Left forelimb (tissue), 1 donor: ENCODE measurements at regions not wholly inside any gene's neighbourhood (a gene's known extent, or its start where the extent isn't known, plus 50 kb on each side); places are given as distances from the start of the nearest gene placed in this dataset.
"Not testable (repeated sequence)": the region's sequence is repeated elsewhere in the genome, so short reads cannot be mapped to it uniquely, and the experiment has no call there.

Experiments used
- DNase-seq: peaks from one replicate; pipeline ENCODE4 v3.0.0-alpha.2; 2018; ENCODE audit warnings: low spot score

DNA sequence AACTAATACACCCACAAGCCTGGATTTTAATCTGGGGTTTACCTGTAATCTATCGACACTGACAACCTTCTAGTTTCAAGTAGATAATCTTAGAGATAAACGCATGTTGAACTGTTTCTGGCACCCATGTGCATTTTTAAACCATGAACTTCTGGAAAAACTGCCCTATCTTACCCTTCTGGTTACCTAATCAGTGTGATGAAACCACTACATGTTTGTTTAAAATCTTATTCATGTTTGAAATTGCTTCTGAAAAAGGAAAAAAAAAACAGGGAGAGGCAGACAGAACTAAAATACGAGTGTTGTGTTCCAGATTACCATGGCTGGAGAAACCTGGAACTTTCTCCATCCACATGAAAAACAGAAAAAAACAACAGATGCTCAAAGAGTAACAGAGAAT is 139.3 kb downstream of the MID1IP1 start:
- DNase-seq, result no peak

DNA sequence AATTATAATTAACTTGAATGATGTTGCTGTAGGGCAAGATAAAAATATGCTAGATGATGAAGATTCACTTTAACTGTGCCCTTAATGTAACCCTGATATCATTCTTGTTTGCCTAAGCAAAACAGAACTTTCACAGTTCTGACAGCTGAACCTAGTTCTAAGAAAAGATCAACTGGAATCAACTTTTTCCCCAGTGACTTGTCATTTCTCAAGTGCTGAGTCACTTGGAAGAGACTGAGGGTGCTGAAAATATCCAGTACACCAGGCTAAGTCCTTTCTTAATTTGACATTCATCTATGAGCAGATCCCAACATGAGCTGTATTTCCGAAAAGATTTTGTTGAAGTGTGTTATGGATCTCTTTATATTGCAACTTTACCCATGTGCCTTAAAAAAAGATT is 140.4 kb downstream of the MID1IP1 start:
- DNase-seq, result no peak

DNA sequence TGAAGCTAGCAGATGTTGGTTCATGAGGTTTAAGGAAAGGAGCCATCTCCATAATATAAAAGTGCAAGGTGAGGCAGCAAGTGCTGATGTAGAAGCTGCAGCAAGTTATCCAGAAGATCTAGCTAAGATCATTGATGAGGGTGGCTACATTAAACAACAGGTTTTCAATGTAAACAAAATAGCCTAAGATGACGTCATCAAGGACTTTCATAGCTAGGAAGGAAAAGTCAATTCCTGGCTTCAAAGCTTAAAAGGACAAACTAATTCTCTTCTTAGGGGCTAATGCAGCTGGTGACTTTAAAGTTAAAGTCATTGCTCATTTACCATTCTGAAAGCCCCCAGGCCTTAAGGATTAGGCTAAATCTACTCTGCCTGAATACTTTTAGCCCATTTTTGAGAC is 141.9 kb downstream of the MID1IP1 start:
- DNase-seq, result no peak

DNA sequence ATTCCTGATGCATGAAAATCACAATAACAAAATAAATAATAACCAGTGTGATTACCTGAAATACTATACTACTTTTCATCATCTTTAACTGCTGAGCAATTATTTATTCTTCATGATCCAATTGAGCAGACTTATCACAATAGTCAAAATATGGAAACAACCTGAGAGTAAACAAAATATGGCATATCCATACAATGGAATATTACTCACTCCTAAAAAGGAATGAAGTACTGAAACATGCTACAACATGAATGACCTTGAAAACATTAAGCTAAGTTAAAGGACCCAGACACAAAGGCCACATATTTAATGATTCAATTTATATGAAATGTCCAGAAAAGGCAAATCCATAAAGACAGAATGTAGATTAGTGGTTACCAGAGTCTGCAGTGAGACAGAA is 146.8 kb downstream of the MID1IP1 start:
- no peak for DNase-seq

DNA sequence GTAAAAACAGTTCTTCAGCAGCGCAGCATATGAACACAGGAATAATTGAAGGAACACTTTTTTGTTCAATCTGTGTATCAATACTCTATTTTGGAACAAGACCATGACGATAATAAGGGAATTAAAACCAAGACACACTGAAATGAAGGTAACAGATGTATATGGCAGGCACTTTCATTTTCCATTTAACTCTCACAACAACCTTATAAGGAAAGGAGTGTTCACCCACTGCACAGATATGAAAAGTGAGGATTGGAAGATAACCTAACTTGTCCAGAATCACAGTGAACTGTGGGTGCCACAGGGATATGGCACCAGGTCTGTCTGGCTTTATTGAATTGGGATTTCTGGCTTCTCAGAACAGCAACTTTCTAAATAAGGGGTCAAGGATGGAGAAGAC is 153.3 kb downstream of the MID1IP1 start:
- no peak for DNase-seq

DNA sequence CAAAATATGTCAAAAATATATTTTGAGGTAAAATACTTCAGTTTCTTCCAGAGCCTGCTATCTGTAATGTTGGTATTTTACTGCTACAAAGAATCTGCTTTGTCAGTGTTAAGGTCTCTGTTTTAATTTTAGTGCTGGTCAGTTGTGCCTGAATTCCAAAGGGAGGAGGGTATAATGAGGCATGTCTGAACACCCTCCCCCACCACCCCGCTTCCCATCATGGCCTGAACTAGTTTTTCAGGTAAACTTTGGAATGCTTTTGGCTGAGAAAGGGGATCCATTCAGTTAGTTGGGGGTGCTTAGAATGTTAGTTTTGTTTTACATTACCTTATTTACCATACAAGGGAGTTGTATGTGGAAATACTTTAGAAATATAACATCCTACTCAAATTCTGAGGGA is 158.5 kb downstream of the MID1IP1 start:
- no peak for DNase-seq

DNA sequence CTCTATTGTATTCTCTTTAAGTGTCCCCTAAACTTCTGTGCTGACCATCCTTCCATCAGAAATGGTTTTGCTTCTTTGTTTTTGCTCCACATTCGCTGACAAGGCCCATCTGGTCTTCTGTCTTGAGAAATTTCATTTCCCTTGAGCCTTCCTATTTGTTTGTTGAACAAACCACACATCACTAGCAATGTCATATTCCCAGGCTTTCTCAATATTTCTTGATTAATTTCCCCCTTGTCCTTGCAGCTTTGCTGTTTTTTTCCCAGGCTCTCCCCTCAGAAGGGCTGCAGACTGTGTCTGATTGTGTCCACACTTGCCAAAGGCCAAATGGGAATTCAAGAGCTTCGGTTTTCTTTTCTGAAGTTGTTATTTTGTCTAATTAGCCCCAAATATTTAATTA is 158.9 kb downstream of the MID1IP1 start:
- DNase-seq, result no peak

DNA sequence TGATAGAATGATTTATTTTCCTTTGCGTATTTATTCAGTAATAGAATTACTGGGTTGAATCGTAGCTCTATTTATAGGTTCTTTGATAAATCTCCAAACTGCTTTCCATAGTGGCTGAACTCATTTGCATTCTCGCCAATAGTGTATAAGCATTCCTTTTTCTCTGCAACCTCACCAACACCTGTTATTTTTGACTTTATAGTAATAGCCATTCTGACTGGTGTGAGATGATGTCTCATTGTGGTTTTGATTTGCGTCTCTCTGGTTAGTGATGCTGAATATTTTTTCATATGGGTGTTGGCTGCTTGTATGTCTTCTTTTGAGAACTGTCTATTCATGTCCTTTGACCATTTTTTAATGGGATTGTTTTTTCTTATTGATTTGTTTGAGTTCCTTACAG is 160.7 kb downstream of the MID1IP1 start:
- no peak for DNase-seq

DNA sequence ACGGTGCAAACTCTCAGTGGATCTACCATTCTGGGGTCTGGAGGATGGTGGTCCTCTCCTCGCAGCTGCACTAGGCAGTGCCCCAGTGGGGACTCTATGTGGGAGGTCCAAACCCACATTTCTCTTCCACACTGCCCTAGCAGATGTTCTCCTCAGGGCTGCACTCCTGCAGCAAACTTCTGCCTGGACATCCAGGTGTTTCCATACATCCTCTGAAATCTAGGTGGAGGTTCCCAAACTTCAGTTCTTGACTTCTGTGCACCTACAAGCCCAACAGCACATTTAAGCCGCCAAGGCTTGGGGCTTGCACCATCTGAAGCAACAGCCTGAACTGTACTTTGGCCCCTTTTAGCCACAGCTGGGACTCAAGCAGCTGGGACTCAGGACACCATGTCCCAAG is 162.0 kb downstream of the MID1IP1 start:
- not testable (repeated sequence) for DNase-seq

DNA sequence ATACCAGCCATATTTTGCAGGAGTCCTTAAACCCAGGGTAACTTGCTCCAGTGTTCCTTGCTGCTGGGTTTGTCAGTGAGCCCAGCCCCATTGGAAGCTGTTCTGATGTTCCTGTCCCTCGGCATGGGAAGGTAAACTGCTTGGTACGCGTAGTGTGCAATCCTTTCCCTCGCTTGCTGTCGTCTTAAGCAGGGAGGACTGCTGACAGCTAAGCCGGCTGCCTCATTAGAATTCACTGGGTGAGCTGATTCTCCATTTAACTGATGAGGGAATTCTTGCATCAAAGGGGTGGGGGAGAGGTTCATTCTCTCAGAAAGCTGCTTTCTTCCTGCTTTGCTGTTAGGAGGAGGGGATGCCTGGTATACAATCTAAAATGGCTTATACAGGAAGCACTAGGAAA is 164.6 kb downstream of the MID1IP1 start:
- DNase-seq, result no peak

DNA sequence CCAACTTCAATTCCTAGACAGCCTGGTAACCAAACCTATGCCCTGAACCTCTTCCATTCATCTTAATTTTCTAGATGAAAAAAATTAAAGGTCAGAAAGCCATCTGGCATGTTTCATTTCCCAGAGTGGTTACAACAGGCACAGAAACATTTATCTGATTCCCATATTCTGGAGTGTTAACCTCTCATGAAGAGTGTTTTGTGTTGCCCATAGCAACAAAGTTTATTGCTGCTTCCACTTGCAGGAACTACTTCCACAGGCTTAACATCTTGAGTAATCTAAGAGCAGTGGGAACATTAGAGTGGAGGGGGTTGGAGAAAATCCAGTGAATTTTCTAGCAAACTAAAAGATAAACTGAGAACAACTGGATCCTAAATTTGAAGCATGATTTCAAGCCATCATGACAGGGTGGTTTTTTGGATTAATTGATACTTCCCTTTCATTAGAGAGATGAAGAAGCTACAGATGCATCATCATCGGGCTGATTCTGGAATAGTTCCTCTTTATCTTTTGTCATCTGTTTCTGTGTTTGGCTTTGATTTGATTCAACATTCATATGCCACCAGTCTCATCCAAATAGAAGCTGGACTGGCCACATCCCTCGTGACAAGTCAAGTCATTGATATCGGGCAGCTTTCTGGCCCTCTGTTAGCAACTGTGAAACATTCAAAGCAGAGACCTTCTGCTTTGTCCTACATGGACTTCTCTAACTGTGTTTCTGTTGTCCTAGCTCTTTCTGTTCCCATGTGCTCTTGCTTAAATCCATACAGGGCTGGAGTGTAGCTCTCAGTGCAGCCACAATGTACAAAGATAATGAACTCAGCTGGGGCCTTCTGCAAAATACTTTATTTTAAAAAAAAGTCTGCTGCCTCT is 167.3 kb downstream of the MID1IP1 start:
- no peak for DNase-seq

DNA sequence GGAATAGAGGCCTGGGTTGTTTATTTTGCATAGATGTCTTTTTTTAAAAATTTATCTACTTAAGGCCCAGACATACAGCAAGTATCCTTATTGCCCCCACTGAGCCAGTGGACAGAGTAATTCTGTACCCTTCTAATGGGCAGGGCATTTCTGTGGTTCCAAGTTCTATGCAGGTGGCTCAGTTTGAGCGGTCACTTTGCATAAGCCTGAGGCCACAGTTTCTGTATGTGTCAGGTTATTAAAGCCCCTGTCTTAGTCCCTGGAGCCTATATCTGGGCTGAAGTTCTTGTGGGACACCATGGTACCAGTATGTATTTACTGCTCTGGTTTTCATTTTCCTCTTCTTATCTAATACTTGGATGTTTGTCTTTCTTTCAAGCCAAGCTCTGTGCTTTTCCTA is 168.8 kb downstream of the MID1IP1 start:
- no peak for DNase-seq

DNA sequence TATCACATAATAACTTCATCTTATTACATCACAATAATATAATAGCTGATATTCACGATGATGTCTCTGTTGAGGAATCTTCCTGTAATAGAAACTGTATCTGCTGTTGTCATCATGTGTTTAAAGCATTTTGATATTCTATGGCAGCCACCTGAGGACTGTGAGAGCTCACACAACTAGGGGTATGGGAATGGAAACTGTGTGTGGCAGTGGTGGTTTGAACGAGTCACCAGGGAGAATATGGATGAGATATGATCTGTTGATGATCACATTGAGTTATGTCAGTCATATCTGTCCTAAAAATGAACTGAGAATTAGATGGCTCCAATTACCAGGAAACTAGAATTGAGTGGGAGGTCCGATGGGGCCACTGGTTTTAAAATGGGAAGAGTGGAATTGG is 169.6 kb downstream of the MID1IP1 start:
- no peak for DNase-seq

DNA sequence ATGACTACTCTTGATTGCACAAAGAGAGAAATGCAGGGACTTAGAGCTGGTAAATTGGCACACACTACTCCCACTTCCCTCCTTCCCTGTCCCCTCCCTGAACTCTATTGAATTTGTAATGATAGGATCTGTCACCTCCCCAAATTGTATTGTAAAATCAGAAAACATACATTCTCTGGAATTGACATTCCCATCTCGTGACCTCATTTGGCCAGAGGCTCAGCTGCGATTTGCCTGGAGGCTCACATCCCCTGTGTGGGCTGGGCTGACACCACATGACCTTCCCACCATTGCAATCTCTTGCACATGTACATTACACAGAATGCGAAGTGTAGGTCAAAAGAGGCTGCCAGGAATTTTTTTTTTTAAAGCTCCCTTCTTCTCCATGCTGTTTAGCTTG is 172.1 kb downstream of the MID1IP1 start:
- no peak for DNase-seq

DNA sequence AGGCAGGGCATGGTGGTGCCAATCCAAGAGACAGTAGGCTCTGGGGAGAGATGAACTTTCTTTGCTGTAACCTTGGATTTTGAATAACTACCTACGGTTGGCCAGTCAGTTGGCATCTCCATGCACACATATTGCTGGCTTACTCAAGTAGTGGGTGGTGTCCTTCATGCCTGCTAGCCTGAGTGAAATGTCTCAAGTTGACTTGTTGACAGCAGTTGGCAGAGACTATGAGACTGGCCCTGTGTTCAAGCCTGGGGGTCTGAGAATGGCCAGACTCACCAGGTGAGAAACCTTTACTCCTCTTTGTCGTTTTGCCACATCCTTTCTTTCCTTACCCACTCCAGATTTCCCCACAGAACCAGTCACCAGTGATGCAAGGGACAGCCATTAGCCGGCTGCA is 173.3 kb downstream of the MID1IP1 start:
- no peak for DNase-seq

DNA sequence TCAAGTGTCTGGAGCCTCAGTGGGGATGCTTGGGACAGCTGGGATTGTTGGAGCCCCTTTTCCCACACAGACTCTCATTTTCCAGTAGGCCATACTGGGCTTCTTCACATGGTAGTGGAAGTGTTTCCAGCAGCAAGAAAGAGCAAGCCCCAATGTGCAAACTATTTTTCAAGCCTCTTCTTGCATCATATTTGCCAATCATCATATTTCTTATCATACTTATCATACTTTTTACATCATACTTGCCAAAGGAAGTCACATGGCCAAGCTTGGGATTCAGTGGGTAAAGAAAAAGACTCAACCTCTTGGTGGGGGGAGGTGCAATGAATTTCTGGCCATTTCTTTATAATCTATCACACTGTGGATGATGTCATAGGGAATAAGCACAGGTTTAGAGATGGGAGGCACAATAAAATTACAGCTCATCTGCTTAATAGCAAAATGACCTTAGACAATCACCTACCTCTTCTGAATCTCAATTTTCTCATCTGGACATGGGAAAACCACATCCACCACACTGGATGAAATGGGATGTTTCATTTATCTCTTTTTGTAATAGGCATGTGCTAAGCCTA is 174.2 kb downstream of the MID1IP1 start:
- DNase-seq, result no peak

DNA sequence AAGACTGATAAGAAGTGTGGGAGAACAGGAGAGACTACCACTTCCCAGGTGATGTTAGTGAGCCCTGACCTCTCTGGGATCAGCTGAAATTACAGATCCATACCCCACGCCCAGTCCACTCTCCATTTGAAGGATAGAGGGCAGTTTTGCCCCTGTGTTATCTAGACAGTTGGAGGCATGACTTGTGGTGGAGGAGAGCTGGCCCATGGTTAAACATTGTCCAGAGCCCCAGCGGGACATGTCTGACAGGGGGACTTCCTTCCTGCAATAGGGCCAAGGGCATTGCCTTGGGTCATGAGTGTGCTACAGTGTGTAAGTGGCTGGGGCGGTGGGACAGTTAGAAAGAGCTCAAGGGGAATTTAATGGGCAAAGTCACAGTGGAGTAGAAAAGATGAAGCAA is 181.1 kb downstream of the MID1IP1 start:
- no peak for DNase-seq

DNA sequence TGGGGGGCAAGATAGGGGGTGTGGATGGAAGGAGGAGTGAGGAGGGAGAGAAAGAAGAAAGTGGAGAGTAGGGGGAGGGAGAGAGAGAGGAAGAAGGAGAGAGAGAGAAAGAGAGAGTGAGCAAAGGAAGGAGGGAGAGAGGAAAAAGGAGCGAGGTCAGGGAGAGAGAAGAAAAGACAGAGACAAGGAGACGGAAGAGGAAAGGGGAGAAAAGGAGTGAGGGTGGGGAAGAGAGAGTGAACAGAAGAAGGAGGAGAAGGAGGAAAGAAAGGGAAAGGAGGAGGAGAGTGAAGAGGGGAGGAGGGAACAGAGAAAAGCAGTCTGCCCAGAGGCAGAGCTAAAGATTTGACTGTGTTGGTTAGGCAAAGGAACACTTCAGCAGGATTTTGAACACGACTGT is 181.6 kb downstream of the MID1IP1 start:
- no peak for DNase-seq

DNA sequence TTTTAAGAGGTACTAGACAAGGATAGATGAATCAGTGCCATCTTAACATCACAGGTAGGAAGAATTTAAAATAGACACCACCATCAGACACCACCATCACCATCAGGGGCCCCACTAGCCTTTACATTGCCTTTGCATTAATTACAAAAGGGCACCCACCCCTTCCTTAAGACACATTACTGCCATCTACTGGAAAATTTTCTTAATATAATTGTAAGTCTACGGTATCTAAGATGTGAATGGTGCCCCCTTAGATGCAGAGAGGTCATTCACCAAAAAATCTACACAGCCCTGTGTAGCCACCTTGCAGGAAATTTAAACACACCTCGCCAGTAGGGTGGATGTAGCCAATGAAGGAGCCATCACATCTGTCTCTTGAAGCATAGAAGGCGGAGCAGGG is 184.1 kb downstream of the MID1IP1 start:
- DNase-seq, result no peak

DNA sequence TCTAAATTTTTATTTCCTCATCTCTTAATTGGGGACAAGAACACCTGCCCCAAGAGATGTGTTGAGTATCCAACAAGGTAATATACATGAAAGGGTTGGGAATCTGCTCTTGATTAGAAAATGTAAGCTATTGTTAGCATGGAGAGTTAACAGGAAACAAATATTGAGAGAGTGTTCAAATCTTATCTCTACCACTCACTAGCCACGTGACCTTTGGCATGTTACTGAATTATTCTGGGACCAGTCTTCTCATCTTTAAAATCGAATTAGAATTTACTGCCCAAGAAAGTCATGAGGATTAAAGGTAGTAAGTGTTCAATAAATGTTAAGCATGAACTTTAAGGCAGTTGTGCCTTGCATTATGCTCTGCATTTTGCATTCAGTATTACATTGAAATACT is 184.7 kb downstream of the MID1IP1 start:
- no peak for DNase-seq

DNA sequence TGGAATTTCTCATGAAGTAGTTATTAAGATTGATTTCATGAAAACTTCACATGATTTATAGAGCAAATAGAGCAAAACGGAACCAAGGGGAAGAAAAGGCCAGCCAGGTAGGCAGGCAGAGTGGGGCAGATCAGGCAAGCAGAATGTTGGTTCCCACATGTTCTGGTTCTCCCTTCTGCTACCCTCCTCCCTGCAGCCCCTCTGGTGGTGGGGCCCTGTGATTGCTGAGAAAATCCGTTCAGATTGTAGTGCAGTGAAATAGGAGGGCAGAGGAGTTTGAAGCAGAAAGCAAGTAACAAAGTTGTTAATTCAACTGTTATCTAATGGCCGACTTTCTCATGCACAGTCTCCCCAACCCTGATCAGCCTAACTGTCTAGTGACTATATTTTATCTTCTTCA is 185.3 kb downstream of the MID1IP1 start:
- DNase-seq, result no peak

DNA sequence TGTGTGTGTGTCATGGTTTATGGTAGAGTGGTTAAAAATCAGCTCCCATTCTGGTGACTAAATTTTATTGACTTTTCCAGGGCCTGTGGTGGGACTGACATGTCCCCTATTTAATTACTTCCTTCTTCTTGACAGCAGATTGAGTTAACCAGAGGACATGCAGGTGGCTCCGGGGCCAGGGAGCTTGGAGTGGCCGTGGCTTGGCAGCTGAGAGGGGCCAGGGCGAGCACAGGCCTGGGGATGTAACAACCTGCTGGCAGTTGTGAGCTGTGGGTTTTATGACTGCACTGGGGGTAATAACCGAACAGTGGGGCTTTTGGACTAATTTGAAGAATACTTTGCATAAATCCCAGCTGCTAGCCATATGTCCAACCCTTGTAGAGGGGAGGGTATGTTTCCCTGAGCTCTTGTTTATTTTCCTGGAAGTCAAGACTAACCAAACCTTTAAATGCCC is 186.0 kb downstream of the MID1IP1 start:
- DNase-seq, result no peak

DNA sequence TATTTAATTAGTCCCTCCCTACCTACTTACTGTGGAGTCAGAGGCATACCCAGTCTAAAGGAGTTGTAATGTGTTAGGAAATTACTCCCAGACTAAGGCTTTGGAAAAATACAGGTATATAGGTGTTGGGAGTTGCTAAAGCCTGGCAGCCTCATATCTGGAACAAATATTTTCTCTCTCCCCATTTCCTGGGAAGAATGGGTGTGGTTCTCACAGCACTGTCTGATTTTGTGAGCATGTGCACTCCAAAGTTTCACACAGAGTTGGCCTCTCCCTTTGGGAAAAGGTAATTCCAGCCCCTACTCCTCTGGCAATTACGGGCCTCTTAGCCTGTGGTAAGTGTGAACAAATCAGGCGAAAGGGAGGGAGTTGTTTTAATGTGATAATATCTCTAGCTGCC is 187.0 kb downstream of the MID1IP1 start:
- DNase-seq, result no peak

DNA sequence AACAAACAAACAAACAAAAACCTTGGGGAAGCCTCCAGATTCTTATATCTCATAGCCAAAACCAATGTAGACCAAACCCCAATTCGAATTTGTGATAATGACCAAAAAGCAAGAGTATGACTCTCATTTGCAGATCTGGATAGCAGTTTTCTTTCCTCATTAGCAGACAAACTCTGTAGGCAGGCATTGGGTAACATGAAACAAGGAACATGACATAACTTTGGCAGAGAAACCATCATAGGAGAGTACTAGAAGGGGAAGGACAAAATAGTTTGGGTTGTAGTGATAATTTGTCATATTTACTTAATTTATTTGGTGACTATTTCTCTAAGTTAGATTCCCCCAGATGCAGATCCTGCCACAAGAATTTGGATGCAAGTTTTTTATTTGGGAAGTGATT is 187.8 kb downstream of the MID1IP1 start:
- no peak for DNase-seq
